HEK293 (cell line): ENCODE measurements at regions not wholly inside any gene's neighbourhood (a gene's known extent, or its start where the extent isn't known, plus 50 kb on each side); places are given as distances from the start of the nearest gene placed in this dataset.

Experiments
- SETDB1 ChIP-seq: IDR thresholded peaks from one replicate; pipeline ENCODE4 v1.6.1; 2017; ENCODE audit warnings: mild to moderate bottlenecking, low read length, moderate library complexity, mixed read lengths; ENCODE audit not compliant: insufficient read length
- ZBTB7A ChIP-seq: fragments of 450-650 bp; formaldehyde crosslinking; IDR thresholded peaks from 2 replicates; pipeline ENCODE4 v1.5.1; 2016; ENCODE audit warnings: low read depth, missing biosample characterization, missing genetic modification characterization
- ZNF146 ChIP-seq: fragments of 450-650 bp; formaldehyde crosslinking; IDR thresholded peaks from 2 replicates; pipeline ENCODE4 v1.5.1; 2016; ENCODE audit warnings: missing biosample characterization, missing genetic modification characterization
- ZNF175 ChIP-seq: fragments of 450-650 bp; formaldehyde crosslinking; IDR thresholded peaks from 2 replicates; pipeline ENCODE4 v1.5.1; 2016; ENCODE audit warnings: missing biosample characterization, missing genetic modification characterization
- ZNF223 ChIP-seq: fragments of 450-650 bp; formaldehyde crosslinking; IDR thresholded peaks from 2 replicates; pipeline ENCODE4 v1.5.1; 2016; ENCODE audit warnings: missing biosample characterization, missing genetic modification characterization
- ZNF473 ChIP-seq: fragments of 450-650 bp; formaldehyde crosslinking; IDR thresholded peaks from 2 replicates; pipeline ENCODE4 v1.5.1; 2017; ENCODE audit warnings: missing biosample characterization, missing genetic modification characterization
- ZNF610 ChIP-seq: fragments of 450-650 bp; formaldehyde crosslinking; IDR thresholded peaks from 2 replicates; pipeline ENCODE4 v1.5.1; 2016; ENCODE audit warnings: missing biosample characterization, missing genetic modification characterization, borderline replicate concordance
- ZNF792 ChIP-seq: fragments of 450-650 bp; formaldehyde crosslinking; IDR thresholded peaks from 2 replicates; pipeline ENCODE4 v1.5.1; 2016; ENCODE audit warnings: missing biosample characterization, missing genetic modification characterization
- TF ChIP-seq, protein P1 (sequence below): fragments of 450-650 bp; formaldehyde crosslinking; IDR thresholded peaks from 2 replicates; pipeline ENCODE4 v1.5.1; 2016; ENCODE audit warnings: missing biosample characterization, missing genetic modification characterization
- TF ChIP-seq, protein P2 (sequence below): fragments of 450-650 bp; formaldehyde crosslinking; IDR thresholded peaks from 2 replicates; pipeline ENCODE4 v1.5.1; 2016; ENCODE audit warnings: missing biosample characterization, missing genetic modification characterization
- TF ChIP-seq, protein P3 (sequence below): fragments of 450-650 bp; formaldehyde crosslinking; IDR thresholded peaks from 2 replicates; pipeline ENCODE4 v1.5.1; 2016; ENCODE audit warnings: missing biosample characterization, missing genetic modification characterization
- TF ChIP-seq, protein P4 (sequence below): fragments of 450-650 bp; formaldehyde crosslinking; conservative IDR thresholded peaks from 2 replicates; pipeline ENCODE4 v1.5.1; 2016; ENCODE audit warnings: low read depth, missing biosample characterization, missing genetic modification characterization
- TF ChIP-seq, protein P5 (sequence below): fragments of 450-650 bp; formaldehyde crosslinking; IDR thresholded peaks from 2 replicates; pipeline ENCODE4 v1.5.1; 2016; ENCODE audit warnings: missing biosample characterization, missing genetic modification characterization

DNA sequence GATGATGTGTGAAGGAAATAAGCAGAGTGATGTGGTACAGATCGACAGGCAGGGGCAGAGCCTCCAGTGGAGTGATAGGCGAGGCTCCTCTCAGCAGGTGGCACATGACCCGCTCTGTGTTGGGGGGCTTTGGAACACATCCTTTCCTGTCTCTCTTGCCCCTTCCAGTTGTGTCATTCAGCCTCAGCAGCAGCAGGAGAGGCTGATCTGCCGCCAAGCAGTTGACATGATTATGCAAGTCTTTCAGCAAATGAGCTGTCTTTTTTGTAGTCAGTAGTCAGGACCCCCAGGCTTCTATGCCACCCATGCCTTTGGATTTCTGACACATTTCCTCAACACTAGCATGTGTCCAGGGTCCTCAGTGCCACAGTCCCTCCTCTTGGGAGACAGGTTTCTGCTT lies 307.1 kb upstream of the C1orf174 start:
- TF ChIP-seq, protein P1, sequence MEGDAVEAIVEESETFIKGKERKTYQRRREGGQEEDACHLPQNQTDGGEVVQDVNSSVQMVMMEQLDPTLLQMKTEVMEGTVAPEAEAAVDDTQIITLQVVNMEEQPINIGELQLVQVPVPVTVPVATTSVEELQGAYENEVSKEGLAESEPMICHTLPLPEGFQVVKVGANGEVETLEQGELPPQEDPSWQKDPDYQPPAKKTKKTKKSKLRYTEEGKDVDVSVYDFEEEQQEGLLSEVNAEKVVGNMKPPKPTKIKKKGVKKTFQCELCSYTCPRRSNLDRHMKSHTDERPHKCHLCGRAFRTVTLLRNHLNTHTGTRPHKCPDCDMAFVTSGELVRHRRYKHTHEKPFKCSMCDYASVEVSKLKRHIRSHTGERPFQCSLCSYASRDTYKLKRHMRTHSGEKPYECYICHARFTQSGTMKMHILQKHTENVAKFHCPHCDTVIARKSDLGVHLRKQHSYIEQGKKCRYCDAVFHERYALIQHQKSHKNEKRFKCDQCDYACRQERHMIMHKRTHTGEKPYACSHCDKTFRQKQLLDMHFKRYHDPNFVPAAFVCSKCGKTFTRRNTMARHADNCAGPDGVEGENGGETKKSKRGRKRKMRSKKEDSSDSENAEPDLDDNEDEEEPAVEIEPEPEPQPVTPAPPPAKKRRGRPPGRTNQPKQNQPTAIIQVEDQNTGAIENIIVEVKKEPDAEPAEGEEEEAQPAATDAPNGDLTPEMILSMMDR: no peak
- TF ChIP-seq ZNF146 (tag by site-specific recombination): no peak
- no peak for TF ChIP-seq ZNF473
- TF ChIP-seq, protein P2, sequence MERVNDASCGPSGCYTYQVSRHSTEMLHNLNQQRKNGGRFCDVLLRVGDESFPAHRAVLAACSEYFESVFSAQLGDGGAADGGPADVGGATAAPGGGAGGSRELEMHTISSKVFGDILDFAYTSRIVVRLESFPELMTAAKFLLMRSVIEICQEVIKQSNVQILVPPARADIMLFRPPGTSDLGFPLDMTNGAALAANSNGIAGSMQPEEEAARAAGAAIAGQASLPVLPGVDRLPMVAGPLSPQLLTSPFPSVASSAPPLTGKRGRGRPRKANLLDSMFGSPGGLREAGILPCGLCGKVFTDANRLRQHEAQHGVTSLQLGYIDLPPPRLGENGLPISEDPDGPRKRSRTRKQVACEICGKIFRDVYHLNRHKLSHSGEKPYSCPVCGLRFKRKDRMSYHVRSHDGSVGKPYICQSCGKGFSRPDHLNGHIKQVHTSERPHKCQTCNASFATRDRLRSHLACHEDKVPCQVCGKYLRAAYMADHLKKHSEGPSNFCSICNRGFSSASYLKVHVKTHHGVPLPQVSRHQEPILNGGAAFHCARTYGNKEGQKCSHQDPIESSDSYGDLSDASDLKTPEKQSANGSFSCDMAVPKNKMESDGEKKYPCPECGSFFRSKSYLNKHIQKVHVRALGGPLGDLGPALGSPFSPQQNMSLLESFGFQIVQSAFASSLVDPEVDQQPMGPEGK: no peak
- no peak for TF ChIP-seq SETDB1
- TF ChIP-seq, protein P3, sequence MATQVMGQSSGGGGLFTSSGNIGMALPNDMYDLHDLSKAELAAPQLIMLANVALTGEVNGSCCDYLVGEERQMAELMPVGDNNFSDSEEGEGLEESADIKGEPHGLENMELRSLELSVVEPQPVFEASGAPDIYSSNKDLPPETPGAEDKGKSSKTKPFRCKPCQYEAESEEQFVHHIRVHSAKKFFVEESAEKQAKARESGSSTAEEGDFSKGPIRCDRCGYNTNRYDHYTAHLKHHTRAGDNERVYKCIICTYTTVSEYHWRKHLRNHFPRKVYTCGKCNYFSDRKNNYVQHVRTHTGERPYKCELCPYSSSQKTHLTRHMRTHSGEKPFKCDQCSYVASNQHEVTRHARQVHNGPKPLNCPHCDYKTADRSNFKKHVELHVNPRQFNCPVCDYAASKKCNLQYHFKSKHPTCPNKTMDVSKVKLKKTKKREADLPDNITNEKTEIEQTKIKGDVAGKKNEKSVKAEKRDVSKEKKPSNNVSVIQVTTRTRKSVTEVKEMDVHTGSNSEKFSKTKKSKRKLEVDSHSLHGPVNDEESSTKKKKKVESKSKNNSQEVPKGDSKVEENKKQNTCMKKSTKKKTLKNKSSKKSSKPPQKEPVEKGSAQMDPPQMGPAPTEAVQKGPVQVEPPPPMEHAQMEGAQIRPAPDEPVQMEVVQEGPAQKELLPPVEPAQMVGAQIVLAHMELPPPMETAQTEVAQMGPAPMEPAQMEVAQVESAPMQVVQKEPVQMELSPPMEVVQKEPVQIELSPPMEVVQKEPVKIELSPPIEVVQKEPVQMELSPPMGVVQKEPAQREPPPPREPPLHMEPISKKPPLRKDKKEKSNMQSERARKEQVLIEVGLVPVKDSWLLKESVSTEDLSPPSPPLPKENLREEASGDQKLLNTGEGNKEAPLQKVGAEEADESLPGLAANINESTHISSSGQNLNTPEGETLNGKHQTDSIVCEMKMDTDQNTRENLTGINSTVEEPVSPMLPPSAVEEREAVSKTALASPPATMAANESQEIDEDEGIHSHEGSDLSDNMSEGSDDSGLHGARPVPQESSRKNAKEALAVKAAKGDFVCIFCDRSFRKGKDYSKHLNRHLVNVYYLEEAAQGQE (tag by site-specific recombination): no peak
- TF ChIP-seq ZBTB7A (tag by site-specific recombination): no peak
- TF ChIP-seq ZNF610 (tag by site-specific recombination): no peak
- TF ChIP-seq, protein P4, sequence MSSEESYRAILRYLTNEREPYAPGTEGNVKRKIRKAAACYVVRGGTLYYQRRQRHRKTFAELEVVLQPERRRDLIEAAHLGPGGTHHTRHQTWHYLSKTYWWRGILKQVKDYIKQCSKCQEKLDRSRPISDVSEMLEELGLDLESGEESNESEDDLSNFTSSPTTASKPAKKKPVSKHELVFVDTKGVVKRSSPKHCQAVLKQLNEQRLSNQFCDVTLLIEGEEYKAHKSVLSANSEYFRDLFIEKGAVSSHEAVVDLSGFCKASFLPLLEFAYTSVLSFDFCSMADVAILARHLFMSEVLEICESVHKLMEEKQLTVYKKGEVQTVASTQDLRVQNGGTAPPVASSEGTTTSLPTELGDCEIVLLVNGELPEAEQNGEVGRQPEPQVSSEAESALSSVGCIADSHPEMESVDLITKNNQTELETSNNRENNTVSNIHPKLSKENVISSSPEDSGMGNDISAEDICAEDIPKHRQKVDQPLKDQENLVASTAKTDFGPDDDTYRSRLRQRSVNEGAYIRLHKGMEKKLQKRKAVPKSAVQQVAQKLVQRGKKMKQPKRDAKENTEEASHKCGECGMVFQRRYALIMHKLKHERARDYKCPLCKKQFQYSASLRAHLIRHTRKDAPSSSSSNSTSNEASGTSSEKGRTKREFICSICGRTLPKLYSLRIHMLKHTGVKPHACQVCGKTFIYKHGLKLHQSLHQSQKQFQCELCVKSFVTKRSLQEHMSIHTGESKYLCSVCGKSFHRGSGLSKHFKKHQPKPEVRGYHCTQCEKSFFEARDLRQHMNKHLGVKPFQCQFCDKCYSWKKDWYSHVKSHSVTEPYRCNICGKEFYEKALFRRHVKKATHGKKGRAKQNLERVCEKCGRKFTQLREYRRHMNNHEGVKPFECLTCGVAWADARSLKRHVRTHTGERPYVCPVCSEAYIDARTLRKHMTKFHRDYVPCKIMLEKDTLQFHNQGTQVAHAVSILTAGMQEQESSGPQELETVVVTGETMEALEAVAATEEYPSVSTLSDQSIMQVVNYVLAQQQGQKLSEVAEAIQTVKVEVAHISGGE (tag by site-specific recombination): no peak
- TF ChIP-seq ZNF223 (tag by site-specific recombination): no peak
- TF ChIP-seq ZNF175 (tag by site-specific recombination): no peak
- TF ChIP-seq ZNF792: no peak
- TF ChIP-seq, protein P5, sequence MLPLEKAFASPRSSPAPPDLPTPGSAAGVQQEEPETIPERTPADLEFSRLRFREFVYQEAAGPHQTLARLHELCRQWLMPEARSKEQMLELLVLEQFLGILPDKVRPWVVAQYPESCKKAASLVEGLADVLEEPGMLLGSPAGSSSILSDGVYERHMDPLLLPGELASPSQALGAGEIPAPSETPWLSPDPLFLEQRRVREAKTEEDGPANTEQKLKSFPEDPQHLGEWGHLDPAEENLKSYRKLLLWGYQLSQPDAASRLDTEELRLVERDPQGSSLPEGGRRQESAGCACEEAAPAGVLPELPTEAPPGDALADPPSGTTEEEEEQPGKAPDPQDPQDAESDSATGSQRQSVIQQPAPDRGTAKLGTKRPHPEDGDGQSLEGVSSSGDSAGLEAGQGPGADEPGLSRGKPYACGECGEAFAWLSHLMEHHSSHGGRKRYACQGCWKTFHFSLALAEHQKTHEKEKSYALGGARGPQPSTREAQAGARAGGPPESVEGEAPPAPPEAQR (tag by site-specific recombination): no peak
